Trophoblast cell (in vitro differentiated cells and primary cell): ENCODE measurements at regions not wholly inside any gene's neighbourhood (a gene's known extent, or its start where the extent isn't known, plus 50 kb on each side); places are given as distances from the start of the nearest gene placed in this dataset.
A peak's percentile ranks its signal among the peaks of the same experiment; 100 is the strongest.

Source experiments
- DNase-seq, 2 donors: peaks; one replicate each; pipeline ENCODE4 v3.0.0-alpha.2; 2016
- H2AFZ ChIP-seq: 2 replicates; pipeline ENCODE4 v1.6.1; 2013; ENCODE audit warnings: low read length, moderate library complexity, mild to moderate bottlenecking; ENCODE audit not compliant: insufficient read depth, poor library complexity
- H2AK5ac ChIP-seq: 2 replicates; pipeline ENCODE4 v1.6.1; 2013; ENCODE audit warnings: mild to moderate bottlenecking, low read length
- H2BK120ac ChIP-seq: 2 replicates; pipeline ENCODE4 v1.6.1; 2013; ENCODE audit warnings: low read length, mild to moderate bottlenecking, moderate library complexity; ENCODE audit not compliant: insufficient read depth, poor library complexity
- H2BK12ac ChIP-seq: 2 replicates; pipeline ENCODE4 v1.6.1; 2013; ENCODE audit warnings: mild to moderate bottlenecking, low read length, moderate library complexity
- H2BK5ac ChIP-seq: 2 replicates; pipeline ENCODE4 v1.6.1; 2013; ENCODE audit warnings: low read length, low read depth, moderate library complexity, mild to moderate bottlenecking; ENCODE audit not compliant: poor library complexity
- H3K14ac ChIP-seq: 2 replicates; pipeline ENCODE4 v1.6.1; 2013; ENCODE audit warnings: mild to moderate bottlenecking, low read length
- H3K18ac ChIP-seq: 2 replicates; pipeline ENCODE4 v1.6.1; 2013; ENCODE audit warnings: mild to moderate bottlenecking, low read length
- H3K23ac ChIP-seq: 2 replicates; pipeline ENCODE4 v1.6.1; 2013; ENCODE audit warnings: low read length
- H3K27ac ChIP-seq: 2 replicates; pipeline ENCODE4 v1.5.1; 2013; ENCODE audit warnings: low read depth, mild to moderate bottlenecking, inconsistent platforms, low read length, moderate library complexity
- H3K27me3 ChIP-seq: 2 replicates; pipeline ENCODE4 v1.6.1; 2013; ENCODE audit warnings: inconsistent platforms, mild to moderate bottlenecking, low read length, moderate library complexity; ENCODE audit not compliant: insufficient read depth
- H3K36me3 ChIP-seq, 2 experiments: 1 replicate in 1 of 2; 2 replicates in 1 of 2; pipeline ENCODE4 v1.6.1; 2013; ENCODE audit warnings: low read length in 2 of 2, mild to moderate bottlenecking in 2 of 2, moderate library complexity in 1 of 2; ENCODE audit not compliant: insufficient read depth in 2 of 2, control insufficient read depth in 1 of 2
- H3K4ac ChIP-seq: 2 replicates; pipeline ENCODE4 v1.6.1; 2013; ENCODE audit warnings: low read depth, mild to moderate bottlenecking, low read length, moderate library complexity
- H3K4me1 ChIP-seq, 2 experiments: 1 replicate in 1 of 2; 2 replicates in 1 of 2; pipeline ENCODE4 v1.6.1; 2013; ENCODE audit warnings: low read length in 2 of 2, mild to moderate bottlenecking in 2 of 2, moderate library complexity in 1 of 2; ENCODE audit not compliant: insufficient read depth in 2 of 2, control insufficient read depth in 1 of 2
- H3K4me2 ChIP-seq: 2 replicates; pipeline ENCODE4 v1.6.1; 2013; ENCODE audit warnings: inconsistent platforms, mild to moderate bottlenecking, low read length, moderate library complexity
- H3K4me3 ChIP-seq: 2 replicates; pipeline ENCODE4 v1.5.1; 2013; ENCODE audit warnings: mild to moderate bottlenecking, low read depth, low read length, inconsistent platforms
- H3K79me1 ChIP-seq: one replicate; pipeline ENCODE4 v1.6.1; 2013; ENCODE audit warnings: low read length
- H3K79me2 ChIP-seq: 2 replicates; pipeline ENCODE4 v1.6.1; 2013; ENCODE audit warnings: low read length, mild to moderate bottlenecking; ENCODE audit not compliant: control insufficient read depth, insufficient read depth, poor library complexity
- H3K9ac ChIP-seq: 2 replicates; pipeline ENCODE4 v1.6.1; 2013; ENCODE audit warnings: mild to moderate bottlenecking, low read length
- H3K9me3 ChIP-seq: 2 replicates; pipeline ENCODE4 v1.6.1; 2013; ENCODE audit warnings: low read depth, mild to moderate bottlenecking, control low read depth, inconsistent platforms, low read length; ENCODE audit not compliant: insufficient read depth
- H4K12ac ChIP-seq: 2 replicates; pipeline ENCODE4 v1.6.1; 2013; ENCODE audit warnings: low read depth, mild to moderate bottlenecking, low read length, moderate library complexity
- H4K8ac ChIP-seq: 2 replicates; pipeline ENCODE4 v1.6.1; 2013; ENCODE audit warnings: low read depth, mild to moderate bottlenecking, low read length, moderate library complexity
- H4K91ac ChIP-seq: one replicate; pipeline ENCODE4 v1.6.1; 2013; ENCODE audit warnings: low read depth, mild to moderate bottlenecking, low read length, moderate library complexity
- WGBS: extraction: QIAGEN DNeasy Blood & Tissue Kit; methylation state at CpG from one replicate; pipeline ENCODE4 v1.1.7; 2013; ENCODE audit warnings: missing lambda C conversion rate; ENCODE audit not compliant: insufficient read length, insufficient coverage; ENCODE audit errors: extremely low coverage; 5-methylcytosine and 5-hydroxymethylcytosine counted together

DNA sequence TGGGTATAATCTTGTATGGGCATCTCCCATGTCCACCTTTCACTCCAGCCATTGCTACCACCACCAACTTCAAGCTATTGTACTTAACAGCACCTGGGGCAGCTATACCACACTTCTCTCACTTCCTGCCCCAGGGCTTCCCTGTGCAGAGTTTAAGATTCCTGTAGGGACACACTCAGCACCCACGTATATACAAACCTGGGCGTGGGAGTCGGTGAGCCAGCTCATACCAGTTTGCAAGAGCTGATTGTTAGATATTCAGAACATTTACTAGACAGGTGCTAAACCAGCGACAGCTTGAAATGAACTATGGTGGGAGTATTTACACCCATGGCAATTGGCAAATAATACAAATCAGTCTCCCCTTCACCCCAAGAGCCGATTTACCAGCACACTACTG, 114.8 kb upstream of the CSF3R start:
- Histone ChIP-seq H3K79me1 (no peaks in the 10 kb centered on the region), H3K4ac (no peak overlapping the region), H3K27me3 (no peaks in the 10 kb centered on the region), H3K36me3 (no peaks in the 10 kb centered on the region), H4K8ac (no peak overlapping the region), H3K4me1 (no peaks in the 10 kb centered on the region), H4K91ac (no peak overlapping the region), H2BK120ac (no peak overlapping the region), H3K9me3 (peaks cover 3% of the 10 kb centered on the region), H3K23ac (no peak overlapping the region), H3K14ac (no peak overlapping the region), H2AK5ac (no peak overlapping the region), H2BK12ac (no peak overlapping the region), H2BK5ac (no peak overlapping the region), H2AFZ (no peak overlapping the region), H3K79me2 (no peaks in the 10 kb centered on the region), H3K4me3 (no peak overlapping the region), H3K4me2 (no peak overlapping the region), H3K27ac (no peak overlapping the region), H3K18ac (no peak overlapping the region), H3K9ac (no peak overlapping the region), H4K12ac (no peak overlapping the region)
- WGBS = no CpG with 5 or more reads among the region's 5 CpGs
- DNase-seq = no peak

- H3K4me1 ChIP-seq = no peaks in the 10 kb centered on the region
- no peak overlapping the region for H2BK12ac ChIP-seq
- H3K79me1 ChIP-seq = no peaks in the 10 kb centered on the region
Observed at GRCh38 chr1:36595921-36596320, 113.2 kb upstream of the CSF3R start.

DNA sequence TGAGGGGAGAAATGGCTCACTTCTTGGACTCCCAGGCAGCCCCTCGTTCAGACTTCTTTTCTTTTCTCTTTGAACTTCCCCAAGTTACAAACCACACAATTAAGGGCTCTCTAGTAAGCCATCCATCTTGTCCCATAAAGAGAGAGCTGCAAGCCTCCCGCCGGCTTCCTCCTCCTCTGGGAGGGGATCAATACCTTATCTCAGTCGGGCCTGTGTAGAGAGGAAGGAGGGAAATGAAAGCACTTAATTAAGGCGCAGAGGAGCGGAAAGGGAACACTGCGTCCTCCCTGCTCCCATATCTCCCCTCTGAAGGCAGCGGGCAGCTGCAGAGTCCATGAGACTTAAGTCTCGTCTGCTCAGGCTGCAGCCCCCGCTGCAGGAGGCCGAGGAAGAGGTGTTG, 112.6 kb upstream of the CSF3R start:
- Histone ChIP-seq H3K79me1 (no peaks in the 10 kb centered on the region), H3K14ac (no peak overlapping the region), H4K8ac (no peak overlapping the region), H3K4ac (no peak overlapping the region), H2BK120ac (no peak overlapping the region), H3K4me3 (no peak overlapping the region), H3K36me3 (no peaks in the 10 kb centered on the region), H3K9me3 (peaks cover 4% of the 10 kb centered on the region), H4K12ac (no peak overlapping the region), H3K27ac (no peak overlapping the region), H2BK5ac (no peak overlapping the region), H3K9ac (no peak overlapping the region), H3K18ac (no peak overlapping the region), H2BK12ac (no peak overlapping the region), H3K4me1 (no peaks in the 10 kb centered on the region), H3K79me2 (no peaks in the 10 kb centered on the region), H2AK5ac (no peak overlapping the region), H3K4me2 (no peak overlapping the region), H4K91ac (no peak overlapping the region), H2AFZ (no peak overlapping the region), H3K27me3 (no peaks in the 10 kb centered on the region), H3K23ac (no peak overlapping the region)
- no CpG with 5 or more reads among the region's 11 CpGs for WGBS
- no peak for DNase-seq

More at GRCh38 chr1:36595921-36596320, 113.2 kb upstream of the CSF3R start:
- no peak overlapping the region for H3K4ac ChIP-seq
- no peak for DNase-seq
- H2AK5ac ChIP-seq = no peak overlapping the region
- no peak overlapping the region for H3K4me2 ChIP-seq
- no peaks in the 10 kb centered on the region for H3K27me3 ChIP-seq
- no peak overlapping the region for H4K12ac ChIP-seq
- no peak overlapping the region for H4K8ac ChIP-seq
- H3K27ac ChIP-seq = no peak overlapping the region
- H4K91ac ChIP-seq = no peak overlapping the region
- H3K9ac ChIP-seq = no peak overlapping the region
- no peak overlapping the region for H3K23ac ChIP-seq
- H3K9me3 ChIP-seq = peaks cover 4% of the 10 kb centered on the region
- no peaks in the 10 kb centered on the region for H3K79me2 ChIP-seq
- H3K4me3 ChIP-seq = no peak overlapping the region
- WGBS = no CpG with 5 or more reads among the region's 11 CpGs
- no peak overlapping the region for H3K18ac ChIP-seq
- no peak overlapping the region for H2BK5ac ChIP-seq
- no peak overlapping the region for H2BK120ac ChIP-seq
- H3K36me3 ChIP-seq = no peaks in the 10 kb centered on the region
- H2AFZ ChIP-seq = no peak overlapping the region
- H3K14ac ChIP-seq = no peak overlapping the region

DNA sequence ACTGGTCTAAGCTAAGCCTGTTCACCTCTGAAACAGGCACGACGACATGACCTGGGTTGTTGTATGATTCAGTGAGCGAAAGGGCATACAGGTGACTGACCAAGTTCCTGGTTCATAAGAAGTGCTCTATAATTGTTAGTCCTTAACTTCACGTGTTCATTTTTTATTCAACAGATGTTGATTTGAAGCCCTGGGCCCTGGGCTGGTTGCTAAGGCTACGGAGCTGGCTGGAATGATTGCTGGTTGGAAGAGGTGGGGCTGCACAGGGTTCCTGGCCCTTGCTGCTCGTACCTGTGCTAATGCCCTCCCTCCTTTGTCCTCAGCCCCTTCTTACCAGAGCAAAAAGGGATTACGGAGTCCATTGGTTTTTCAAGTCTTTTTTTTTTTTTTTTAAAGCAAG, 111.3 kb upstream of the CSF3R start:
- Histone ChIP-seq H3K79me2 (no peaks in the 10 kb centered on the region), H3K4me1 (no peaks in the 10 kb centered on the region), H3K36me3 (no peaks in the 10 kb centered on the region), H3K27me3 (no peaks in the 10 kb centered on the region), H3K23ac (no peak overlapping the region), H2BK5ac (no peak overlapping the region), H4K12ac (no peak overlapping the region), H4K91ac (no peak overlapping the region), H3K79me1 (no peaks in the 10 kb centered on the region), H3K27ac (no peak overlapping the region), H3K14ac (no peak overlapping the region), H3K9me3 (peaks cover 4% of the 10 kb centered on the region), H3K4ac (no peak overlapping the region), H2AFZ (no peak overlapping the region), H2BK12ac (no peak overlapping the region), H4K8ac (no peak overlapping the region), H3K4me2 (no peak overlapping the region), H3K4me3 (no peak overlapping the region), H2BK120ac (no peak overlapping the region), H2AK5ac (no peak overlapping the region), H3K18ac (no peak overlapping the region), H3K9ac (no peak overlapping the region)
- DNase-seq = peak in 1 of 2 donors; percentile 23
- no CpG with 5 or more reads among the region's 7 CpGs for WGBS
